ENCODE measurements at regions not wholly inside any gene's neighbourhood (a gene's known extent, or its start where the extent isn't known, plus 50 kb on each side); places are given as distances from the start of the nearest gene placed in this dataset.
A peak's percentile ranks its signal among the peaks of the same experiment; 100 is the strongest.

DNA sequence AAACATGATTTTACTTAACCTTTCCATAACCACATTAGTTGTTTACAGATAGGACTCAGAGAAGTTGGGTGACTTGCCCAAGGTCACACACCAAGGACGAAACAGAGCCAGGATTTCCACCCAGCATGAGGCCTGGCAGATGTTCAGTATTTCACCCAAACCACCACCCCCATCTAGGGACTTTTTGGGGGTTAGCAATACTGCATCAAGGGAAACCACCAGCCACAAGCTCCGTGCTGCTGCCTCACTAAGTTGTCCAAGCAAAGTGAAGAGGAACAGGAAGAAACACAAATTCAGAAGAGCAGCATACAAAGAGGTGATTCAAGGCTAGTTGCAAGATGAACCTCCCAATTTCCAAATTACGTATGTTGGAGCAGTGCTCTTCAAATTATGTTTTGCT is 219.6 kb upstream of the RORB start:
- TF ChIP-seq, protein P1, sequence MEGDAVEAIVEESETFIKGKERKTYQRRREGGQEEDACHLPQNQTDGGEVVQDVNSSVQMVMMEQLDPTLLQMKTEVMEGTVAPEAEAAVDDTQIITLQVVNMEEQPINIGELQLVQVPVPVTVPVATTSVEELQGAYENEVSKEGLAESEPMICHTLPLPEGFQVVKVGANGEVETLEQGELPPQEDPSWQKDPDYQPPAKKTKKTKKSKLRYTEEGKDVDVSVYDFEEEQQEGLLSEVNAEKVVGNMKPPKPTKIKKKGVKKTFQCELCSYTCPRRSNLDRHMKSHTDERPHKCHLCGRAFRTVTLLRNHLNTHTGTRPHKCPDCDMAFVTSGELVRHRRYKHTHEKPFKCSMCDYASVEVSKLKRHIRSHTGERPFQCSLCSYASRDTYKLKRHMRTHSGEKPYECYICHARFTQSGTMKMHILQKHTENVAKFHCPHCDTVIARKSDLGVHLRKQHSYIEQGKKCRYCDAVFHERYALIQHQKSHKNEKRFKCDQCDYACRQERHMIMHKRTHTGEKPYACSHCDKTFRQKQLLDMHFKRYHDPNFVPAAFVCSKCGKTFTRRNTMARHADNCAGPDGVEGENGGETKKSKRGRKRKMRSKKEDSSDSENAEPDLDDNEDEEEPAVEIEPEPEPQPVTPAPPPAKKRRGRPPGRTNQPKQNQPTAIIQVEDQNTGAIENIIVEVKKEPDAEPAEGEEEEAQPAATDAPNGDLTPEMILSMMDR (IDR thresholded peaks at IDR 0.05; ENCODE audit: insufficient read depth, low read depth, low read length): no peak
- DNase-seq (ENCODE audit: low read depth): no peak
- H3K4me3 ChIP-seq (ENCODE audit: low read depth, low read length): no peak overlapping the region

DNA sequence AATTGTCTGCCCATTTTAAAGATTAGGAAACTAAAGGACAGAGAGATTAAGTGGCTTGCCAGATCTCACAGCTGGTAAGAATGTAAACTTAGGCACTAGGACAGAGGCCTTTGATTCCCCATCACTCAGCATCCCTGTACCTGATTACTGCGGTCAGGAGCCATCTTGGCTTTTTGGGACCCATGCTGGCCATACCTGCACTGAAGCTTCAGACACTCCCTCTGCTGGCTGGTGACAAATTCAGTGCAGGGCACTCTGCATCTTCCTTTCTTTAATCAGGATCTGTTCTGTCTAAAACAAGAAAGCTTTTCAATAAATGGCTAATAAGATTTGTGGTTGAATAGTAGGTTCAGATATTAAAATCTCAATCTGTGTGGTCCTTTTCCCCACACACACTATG is 215.5 kb upstream of the RORB start:
- TF ChIP-seq, protein P1 (IDR thresholded peaks at IDR 0.05; ENCODE audit: insufficient read depth, low read depth, low read length): no peak
- H3K4me3 ChIP-seq (ENCODE audit: low read depth, low read length): no peak overlapping the region
- no peak for DNase-seq (ENCODE audit: low read depth)

DNA sequence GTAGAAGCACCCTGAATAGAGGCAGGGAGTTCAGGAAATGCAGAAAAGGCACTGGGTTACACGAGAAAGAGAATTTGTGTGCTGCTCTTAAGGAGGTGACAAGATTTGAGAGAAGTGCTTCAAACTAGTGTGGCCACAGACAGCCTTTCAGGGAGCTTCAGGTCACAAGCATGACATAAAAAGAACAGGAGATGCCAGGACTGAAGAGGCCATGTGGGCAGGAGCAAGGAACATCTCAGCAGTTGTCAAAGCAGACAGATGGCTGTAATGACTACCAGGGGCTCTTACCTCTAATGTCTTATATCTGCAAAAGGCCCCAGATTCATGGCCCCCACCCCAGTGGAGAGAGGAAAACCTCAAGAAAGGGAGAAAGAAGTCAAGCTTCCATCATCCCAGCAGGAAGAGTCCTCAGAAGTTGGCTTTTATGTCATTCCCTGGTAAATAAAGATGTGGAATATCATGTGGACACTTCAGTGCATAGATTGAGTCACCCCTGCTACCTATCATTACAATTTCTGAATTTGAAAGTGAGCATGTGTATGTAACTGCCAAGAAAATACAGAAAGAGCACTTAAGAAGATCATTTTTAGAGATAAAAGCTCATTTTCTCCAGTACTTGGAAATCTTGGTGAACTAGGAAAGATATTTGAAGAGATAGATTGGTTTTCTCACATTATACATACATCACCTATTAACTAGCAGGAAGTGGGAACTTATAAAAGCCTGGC is 214.4 kb upstream of the RORB start:
- TF ChIP-seq, protein P1 (IDR thresholded peaks at IDR 0.05; ENCODE audit: insufficient read depth, low read depth, low read length): no peak
- no peak for DNase-seq (ENCODE audit: low read depth)
- H3K4me3 ChIP-seq (ENCODE audit: low read depth, low read length): no peak overlapping the region

DNA sequence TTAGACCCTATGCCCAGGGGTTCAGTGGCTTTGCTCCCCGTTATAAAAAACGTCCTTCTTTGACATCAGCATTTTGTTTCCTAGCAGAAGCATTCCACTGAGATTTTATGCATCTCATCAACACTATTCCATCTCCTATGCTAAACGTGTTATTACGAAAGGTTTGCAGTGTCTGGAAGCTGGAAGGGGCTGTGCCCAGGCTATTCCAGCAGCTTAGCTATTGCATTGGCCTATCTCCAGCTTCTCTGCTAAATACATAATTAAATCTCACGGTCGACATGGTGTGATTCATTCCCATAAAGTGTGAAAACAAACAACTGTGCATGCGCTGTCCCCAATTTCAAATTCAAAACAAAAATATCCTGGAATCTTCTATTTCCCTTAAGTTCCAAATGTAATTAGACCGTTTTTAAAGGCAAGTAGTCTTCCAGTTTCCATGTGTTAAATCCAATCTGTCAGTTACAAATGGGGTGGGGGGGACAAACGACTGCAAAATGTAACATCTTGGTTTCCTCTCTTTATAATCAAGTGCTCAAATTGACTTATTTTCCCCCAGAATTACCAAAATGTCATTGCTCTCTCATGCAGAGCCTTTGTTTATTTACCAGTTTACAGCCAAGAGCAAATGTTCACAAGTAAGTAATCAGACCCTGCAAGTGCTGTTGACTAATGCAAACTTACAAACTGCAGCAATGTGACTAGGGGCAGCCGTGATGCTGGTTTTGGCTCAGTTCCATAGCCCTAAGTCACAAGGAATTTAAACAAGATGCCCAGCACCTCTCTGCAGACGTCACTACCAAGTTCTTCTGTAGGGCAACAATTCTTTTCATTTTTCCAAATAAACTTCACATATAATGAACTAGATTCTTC is 212.3 kb upstream of the RORB start:
- DNase-seq (ENCODE audit: low read depth): peak; percentile 24
- TF ChIP-seq, protein P1 (IDR thresholded peaks at IDR 0.05; ENCODE audit: insufficient read depth, low read depth, low read length): no peak
- H3K4me3 ChIP-seq (ENCODE audit: low read depth, low read length): no peak overlapping the region

DNA sequence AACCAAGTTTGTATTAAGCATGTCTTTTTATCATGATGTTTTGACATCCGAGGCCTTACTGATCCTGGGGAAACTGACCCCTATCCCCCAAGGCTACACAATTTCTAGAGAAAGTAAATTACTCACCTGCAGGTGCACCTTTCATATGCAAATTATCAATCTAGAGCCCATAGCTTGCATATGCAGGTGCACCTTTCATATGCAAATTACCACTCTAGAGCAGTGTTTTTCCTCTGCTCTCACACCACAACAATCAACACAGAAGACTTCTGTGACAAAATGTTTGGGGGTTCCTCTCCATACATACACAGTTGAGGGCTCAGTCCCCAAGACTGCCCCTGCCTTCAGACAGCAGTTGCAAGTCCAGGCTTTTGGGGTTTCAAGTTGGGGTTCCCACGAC is 203.7 kb upstream of the RORB start:
- H3K4me3 ChIP-seq (ENCODE audit: low read depth, low read length): no peak overlapping the region
- TF ChIP-seq, protein P1 (IDR thresholded peaks at IDR 0.05; ENCODE audit: insufficient read depth, low read depth, low read length): no peak
- DNase-seq (ENCODE audit: low read depth): no peak

DNA sequence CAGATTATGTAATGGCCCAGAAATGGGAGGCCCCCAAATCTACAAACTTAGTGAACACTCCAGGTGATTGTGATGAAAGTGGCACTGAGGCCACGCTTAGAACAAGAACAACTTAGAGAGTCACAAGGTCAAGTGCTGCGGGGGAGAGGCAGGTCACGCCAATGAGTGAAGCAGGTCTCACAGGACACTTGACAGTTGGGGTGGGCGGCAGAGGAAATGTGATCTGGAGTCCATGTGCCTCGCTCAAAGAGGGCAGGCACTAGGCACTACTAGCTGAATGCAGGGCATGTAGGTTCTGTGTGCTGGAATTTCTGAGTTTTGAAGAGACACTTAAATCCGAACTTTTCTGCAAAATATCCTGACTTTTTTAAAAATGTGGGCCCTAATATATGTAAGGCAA is 193.2 kb upstream of the RORB start:
- no peak overlapping the region for H3K4me3 ChIP-seq (ENCODE audit: low read depth, low read length)
- DNase-seq (ENCODE audit: low read depth): no peak
- TF ChIP-seq, protein P1 (IDR thresholded peaks at IDR 0.05; ENCODE audit: insufficient read depth, low read depth, low read length): no peak

All from fibroblast of villous mesenchyme (primary cell).